B cell (primary cell): ENCODE measurements at regions not wholly inside any gene's neighbourhood (a gene's known extent, or its start where the extent isn't known, plus 50 kb on each side); places are given as distances from the start of the nearest gene placed in this dataset.

Experiments used
- CTCF ChIP-seq: fragments of 200-600 bp; IDR thresholded peaks from one replicate; pipeline ENCODE4 v1.8.0; 2022; ENCODE audit warnings: antibody characterized with exemption, mild to moderate bottlenecking
- EZH2 ChIP-seq: IDR thresholded peaks from 2 replicates; pipeline ENCODE4 v1.6.1; 2012; ENCODE audit warnings: borderline replicate concordance, low read depth, mild to moderate bottlenecking, moderate library complexity, low read length; ENCODE audit not compliant: insufficient read depth, poor library complexity, severe bottlenecking

GRCh38 chr6:65787787-65788186 lies 80.8 kb upstream of the EYS start:
- TF ChIP-seq CTCF (no peak), EZH2 (no peak)
